GM23338 (cell line): ENCODE measurements at regions not wholly inside any gene's neighbourhood (a gene's known extent, or its start where the extent isn't known, plus 50 kb on each side); places are given as distances from the start of the nearest gene placed in this dataset.

Experiments
- ATAC-seq: fragments of 200-7000 bp; cut with Tn5 transposase; 3 replicates; pipeline ENCODE4 v1.9.1; 2020
- DNase-seq: peaks from one replicate; pipeline ENCODE4 v3.0.0-alpha.2; 2015; ENCODE audit warnings: low spot score
- H2AFZ ChIP-seq: fragments of 200-600 bp; sonication (generic); 2 replicates; pipeline ENCODE4 v1.8.0; 2016; ENCODE audit warnings: antibody characterized with exemption, mild to moderate bottlenecking, moderate library complexity
- H3F3A ChIP-seq: fragments of 200-600 bp; sonication (generic); replicated peaks from 2 replicates; pipeline ENCODE4 v1.8.0; 2017; ENCODE audit warnings: antibody characterized with exemption, mixed run types, low read depth
- H3K27ac ChIP-seq: fragments of 200-600 bp; sonication (generic); 2 replicates; pipeline ENCODE4 v1.6.1; 2016; ENCODE audit warnings: low read depth
- H3K27me3 ChIP-seq: fragments of 200-600 bp; sonication (generic); 2 replicates; pipeline ENCODE4 v1.8.0; 2016; ENCODE audit warnings: mild to moderate bottlenecking, mixed run types, moderate library complexity; ENCODE audit not compliant: insufficient read depth
- H3K36me3 ChIP-seq: fragments of 200-600 bp; sonication (generic); 2 replicates; pipeline ENCODE4 v1.8.0; 2016; ENCODE audit warnings: mild to moderate bottlenecking; ENCODE audit not compliant: insufficient read depth
- H3K4me1 ChIP-seq: fragments of 200-600 bp; sonication (generic); 2 replicates; pipeline ENCODE4 v1.8.0; 2016; ENCODE audit warnings: mild to moderate bottlenecking, moderate library complexity; ENCODE audit not compliant: insufficient read depth
- H3K4me2 ChIP-seq: fragments of 200-600 bp; sonication (generic); 2 replicates; pipeline ENCODE4 v1.7.1; 2017; ENCODE audit warnings: mixed run types
- H3K4me3 ChIP-seq: fragments of 200-600 bp; sonication (generic); 2 replicates; pipeline ENCODE4 v1.6.1; 2016; ENCODE audit warnings: mixed run types
- H3K79me2 ChIP-seq: fragments of 200-600 bp; sonication (generic); replicated peaks from 2 replicates; pipeline ENCODE4 v1.8.0; 2017; ENCODE audit warnings: mild to moderate bottlenecking; ENCODE audit not compliant: insufficient read depth
- H3K9me2 ChIP-seq: fragments of 200-600 bp; sonication (generic); 2 replicates; pipeline ENCODE4 v1.8.0; 2017; ENCODE audit not compliant: insufficient read depth
- H4K20me1 ChIP-seq: fragments of 200-600 bp; sonication (generic); replicated peaks from 2 replicates; pipeline ENCODE4 v1.8.0; 2017; ENCODE audit warnings: mild to moderate bottlenecking; ENCODE audit not compliant: insufficient read depth
- H3K27ac Mint-ChIP-seq: 2 replicates; pipeline ENCODE4 v1.8.0; 2020; ENCODE audit warnings: inconsistent platforms, mild to moderate bottlenecking, moderate library complexity, mixed read lengths
- H3K27me3 Mint-ChIP-seq: 3 replicates; pipeline ENCODE4 v1.8.0; 2022; ENCODE audit warnings: low read depth, mild to moderate bottlenecking, moderate library complexity, mixed read lengths, inconsistent platforms; ENCODE audit not compliant: insufficient read depth, poor library complexity
- H3K36me3 Mint-ChIP-seq: 3 replicates; pipeline ENCODE4 v1.8.0; 2021; ENCODE audit warnings: low read depth, mild to moderate bottlenecking, inconsistent platforms, moderate library complexity, mixed read lengths
- H3K4me1 Mint-ChIP-seq: 3 replicates; pipeline ENCODE4 v1.8.0; 2020; ENCODE audit warnings: mild to moderate bottlenecking, inconsistent platforms, mixed read lengths
- H3K4me3 Mint-ChIP-seq: 3 replicates; pipeline ENCODE4 v1.8.0; 2021; ENCODE audit warnings: moderate library complexity, mild to moderate bottlenecking, inconsistent platforms, mixed read lengths
- H3K9me3 Mint-ChIP-seq: 3 replicates; pipeline ENCODE4 v1.8.0; 2020; ENCODE audit warnings: moderate library complexity, mild to moderate bottlenecking, inconsistent platforms, mixed read lengths
- CTCF ChIP-seq, 2 experiments: fragments of 200-600 bp in 1 of 2; sonication (generic) in 1 of 2; conservative IDR thresholded peaks; 2 replicates each; pipeline versions ENCODE4 v1.5.1 to v1.6.1; 2016 to 2017; ENCODE audit warnings: antibody characterized with exemption in 2 of 2, low read depth in 2 of 2, mild to moderate bottlenecking in 2 of 2, moderate library complexity in 1 of 2
- ETS1 ChIP-seq: IDR thresholded peaks from 2 replicates; pipeline ENCODE4 v1.6.1; 2016; ENCODE audit warnings: antibody characterized with exemption
- NANOG ChIP-seq: IDR thresholded peaks from 2 replicates; pipeline ENCODE4 v1.6.1; 2016; ENCODE audit warnings: antibody characterized with exemption, borderline replicate concordance
- POLR2AphosphoS5 ChIP-seq: IDR thresholded peaks from 2 replicates; pipeline ENCODE4 v1.6.1; 2016; ENCODE audit warnings: antibody characterized with exemption, low read depth
- REST ChIP-seq: IDR thresholded peaks from one replicate; pipeline ENCODE4 v1.6.1; 2018; ENCODE audit warnings: antibody characterized with exemption; ENCODE audit not compliant: unreplicated experiment
- STAT1 ChIP-seq: IDR thresholded peaks from one replicate; pipeline ENCODE4 v1.6.1; 2016; ENCODE audit warnings: antibody characterized with exemption; ENCODE audit not compliant: unreplicated experiment
- ZNF114 ChIP-seq: fragments of 250-450 bp; sonication (Bioruptor Pico); IDR thresholded peaks from 2 replicates; pipeline ENCODE4 v1.5.0; 2020; ENCODE audit warnings: mild to moderate bottlenecking, moderate library complexity
- ZNF462 ChIP-seq: fragments of 250-450 bp; sonication (Bioruptor Pico); IDR thresholded peaks from 2 replicates; pipeline ENCODE4 v1.5.0; 2020; ENCODE audit warnings: mild to moderate bottlenecking, moderate library complexity

GRCh38 chr7:85328456-85328998 is 141.7 kb upstream of the SEMA3D start:
- Histone ChIP-seq H3K4me3 (no peak overlapping the region), H2AFZ (no peak overlapping the region), H3K27ac (no peak overlapping the region), H3K27me3 (no peaks in the 10 kb centered on the region), H3K9me2 (no peaks in the 10 kb centered on the region), H3K4me1 (no peaks in the 10 kb centered on the region), H3K36me3 (no peaks in the 10 kb centered on the region), H3K4me2 (no peak overlapping the region), H3F3A (no peaks in the 10 kb centered on the region), H4K20me1 (no peaks in the 10 kb centered on the region), H3K79me2 (no peaks in the 10 kb centered on the region)
- H3K27me3 Mint-ChIP-seq = no peaks in the 10 kb centered on the region
- no peaks in the 10 kb centered on the region for H3K4me1 Mint-ChIP-seq
- H3K36me3 Mint-ChIP-seq = no peaks in the 10 kb centered on the region
- TF ChIP-seq ETS1 = no peak
- no peak for TF ChIP-seq ZNF114
- TF ChIP-seq NANOG = no peak
- no peak for TF ChIP-seq STAT1
- no peak for TF ChIP-seq POLR2AphosphoS5
- TF ChIP-seq CTCF (conservative IDR thresholded peaks at IDR 0.05; ENCODE audit: low read depth in 2 of 2) = no peak
- TF ChIP-seq REST = no peak
- H3K9me3 Mint-ChIP-seq = no peaks in the 10 kb centered on the region
- no peak overlapping the region for H3K4me3 Mint-ChIP-seq
- no peak for DNase-seq
- H3K27ac Mint-ChIP-seq = no peak overlapping the region
- no peak for ATAC-seq

- no peaks in the 10 kb centered on the region for H3K27me3 ChIP-seq
- ATAC-seq = no peak; the same call in 1 of the 3 replicates
- H3K4me3 Mint-ChIP-seq = no peak overlapping the region
- TF ChIP-seq ZNF462 (CRISPR knock-in tag) = no peak
Measured at GRCh38 chr7:85324145-85324799, 137.4 kb upstream of the SEMA3D start.

More at GRCh38 chr7:85324145-85324799, 137.4 kb upstream of the SEMA3D start:
- H3K27ac Mint-ChIP-seq = no peak overlapping the region
- Histone ChIP-seq H3F3A (no peaks in the 10 kb centered on the region), H2AFZ (no peak overlapping the region; the same call in 1 of the 2 replicates), H3K27ac (no peak overlapping the region), H3K4me2 (no peak overlapping the region), H3K79me2 (no peaks in the 10 kb centered on the region), H3K36me3 (no peaks in the 10 kb centered on the region), H3K4me3 (no peak overlapping the region), H3K9me2 (no peaks in the 10 kb centered on the region), H3K4me1 (no peaks in the 10 kb centered on the region), H4K20me1 (no peaks in the 10 kb centered on the region)
- H3K36me3 Mint-ChIP-seq = no peaks in the 10 kb centered on the region
- H3K4me1 Mint-ChIP-seq = no peaks in the 10 kb centered on the region
- H3K27me3 Mint-ChIP-seq = no peaks in the 10 kb centered on the region
- H3K9me3 Mint-ChIP-seq = no peaks in the 10 kb centered on the region
- DNase-seq = peak; percentile 20
